ENCODE measurements at regions not wholly inside any gene's neighbourhood (a gene's known extent, or its start where the extent isn't known, plus 50 kb on each side); places are given as distances from the start of the nearest gene placed in this dataset.

GRCh38 chr12:114213055-114213581 is 192.8 kb downstream of the TBX5 start:
- no peak for TF ChIP-seq CTCF (IDR thresholded peaks at IDR 0.05 in 2 of 3, conservative IDR thresholded peaks at IDR 0.05 in 1 of 3; ENCODE audit: borderline replicate concordance in 1 of 3, insufficient read depth in 1 of 3, low read depth in 2 of 3, low read length in 2 of 3)
- TF ChIP-seq POLR2A (IDR thresholded peaks at IDR 0.05; ENCODE audit: borderline replicate concordance, extremely low read depth, insufficient read depth, insufficient read length), result no peak
- TF ChIP-seq ELF1 (IDR thresholded peaks at IDR 0.05; ENCODE audit: borderline replicate concordance, low read depth), result no peak
